Hepatocyte (in vitro differentiated cells): ENCODE measurements at regions not wholly inside any gene's neighbourhood (a gene's known extent, or its start where the extent isn't known, plus 50 kb on each side); places are given as distances from the start of the nearest gene placed in this dataset.

Experiments used
- DNase-seq: peaks from one replicate; pipeline ENCODE4 v3.0.0-alpha.2; 2016; ENCODE audit warnings: low spot score
- H2AFZ ChIP-seq: fragments of 200-600 bp; sonication (generic); 2 replicates; pipeline ENCODE4 v1.6.0; 2016; ENCODE audit warnings: antibody characterized with exemption, mild to moderate bottlenecking
- H3K27ac ChIP-seq: fragments of 200-600 bp; sonication (generic); 2 replicates; pipeline ENCODE4 v1.5.1; 2016; ENCODE audit warnings: mild to moderate bottlenecking
- H3K27me3 ChIP-seq: fragments of 200-600 bp; sonication (generic); 2 replicates; pipeline ENCODE4 v1.6.1; 2016
- H3K36me3 ChIP-seq: fragments of 200-600 bp; sonication (generic); replicated peaks from 2 replicates; pipeline ENCODE4 v1.5.1; 2016; ENCODE audit warnings: low read depth; ENCODE audit not compliant: insufficient read depth
- H3K4me1 ChIP-seq: fragments of 200-600 bp; sonication (generic); 2 replicates; pipeline ENCODE4 v1.5.1; 2016; ENCODE audit warnings: mild to moderate bottlenecking, moderate library complexity; ENCODE audit not compliant: insufficient read depth
- H3K4me2 ChIP-seq: fragments of 200-600 bp; sonication (generic); 2 replicates; pipeline ENCODE4 v1.6.0; 2016
- H3K4me3 ChIP-seq: fragments of 200-600 bp; sonication (generic); 2 replicates; pipeline ENCODE4 v1.5.1; 2016; ENCODE audit warnings: mild to moderate bottlenecking
- H3K79me2 ChIP-seq: fragments of 200-600 bp; sonication (generic); 2 replicates; pipeline ENCODE4 v1.6.0; 2017; ENCODE audit warnings: mild to moderate bottlenecking
- H3K9me2 ChIP-seq: fragments of 200-600 bp; sonication (generic); replicated peaks from 2 replicates; pipeline ENCODE4 v1.6.0; 2017; ENCODE audit warnings: mild to moderate bottlenecking; ENCODE audit not compliant: insufficient read depth
- H3K9me3 ChIP-seq: fragments of 200-600 bp; sonication (generic); 2 replicates; pipeline ENCODE4 v1.5.1; 2016; ENCODE audit warnings: low read depth, mild to moderate bottlenecking
- H4K20me1 ChIP-seq: fragments of 200-600 bp; sonication (generic); 2 replicates; pipeline ENCODE4 v1.6.0; 2016; ENCODE audit warnings: mild to moderate bottlenecking; ENCODE audit not compliant: insufficient read depth, poor library complexity, severe bottlenecking
- CTCF ChIP-seq: fragments of 200-600 bp; sonication (generic); IDR thresholded peaks from 2 replicates; pipeline ENCODE4 v1.5.1; 2016; ENCODE audit warnings: antibody characterized with exemption, mild to moderate bottlenecking; ENCODE audit not compliant: poor library complexity
- EZH2 ChIP-seq: fragments of 200-600 bp; sonication (generic); IDR thresholded peaks from 2 replicates; pipeline ENCODE4 v1.6.1; 2016; ENCODE audit warnings: antibody characterized with exemption, mild to moderate bottlenecking, borderline replicate concordance
- EZH2phosphoT487 ChIP-seq: fragments of 200-600 bp; sonication (generic); IDR thresholded peaks from one replicate; pipeline ENCODE4 v1.6.1; 2018; ENCODE audit warnings: antibody characterized with exemption, mild to moderate bottlenecking, low read depth, moderate library complexity; ENCODE audit not compliant: unreplicated experiment, severe bottlenecking
- WGBS: methylation state at CpG from one replicate; pipeline ENCODE4 v1.1.6; 2016; ENCODE audit warnings: low lambda C conversion rate; ENCODE audit errors: missing lambda C conversion rate; 5-methylcytosine and 5-hydroxymethylcytosine counted together

- no peak for DNase-seq
- no peak for TF ChIP-seq CTCF
- H3K79me2 ChIP-seq: no peaks in the 10 kb centered on the region
- no peak overlapping the region for H3K4me2 ChIP-seq
- no peaks in the 10 kb centered on the region for H4K20me1 ChIP-seq
- WGBS: 59% methylated on average over 4 of the region's 4 CpGs
- no peak overlapping the region for H3K4me3 ChIP-seq
- no peak overlapping the region for H2AFZ ChIP-seq
- H3K9me2 ChIP-seq: no peaks in the 10 kb centered on the region
- H3K27me3 ChIP-seq: no peaks in the 10 kb centered on the region
- H3K4me1 ChIP-seq: no peaks in the 10 kb centered on the region
- H3K27ac ChIP-seq: no peak overlapping the region
- no peaks in the 10 kb centered on the region for H3K36me3 ChIP-seq
- H3K9me3 ChIP-seq: no peaks in the 10 kb centered on the region
Observed at GRCh38 chr5:118736396-118736795, 252.0 kb downstream of the DTWD2 start.

GRCh38 chr5:118733394-118733793 lies 255.0 kb downstream of the DTWD2 start:
- H3K27ac ChIP-seq: no peak overlapping the region
- TF ChIP-seq EZH2phosphoT487: no peak
- TF ChIP-seq EZH2: no peak
- no peak for TF ChIP-seq CTCF
- 90% methylated on average over 3 of the region's 3 CpGs for WGBS
- H3K4me2 ChIP-seq: no peak overlapping the region
- no peak for DNase-seq
- no peaks in the 10 kb centered on the region for H3K36me3 ChIP-seq
- H3K9me3 ChIP-seq: no peaks in the 10 kb centered on the region
- no peaks in the 10 kb centered on the region for H3K79me2 ChIP-seq
- no peaks in the 10 kb centered on the region for H3K27me3 ChIP-seq
- no peaks in the 10 kb centered on the region for H3K4me1 ChIP-seq
- H4K20me1 ChIP-seq: no peaks in the 10 kb centered on the region
- H3K4me3 ChIP-seq: no peak overlapping the region
- H2AFZ ChIP-seq: no peak overlapping the region
- H3K9me2 ChIP-seq: no peaks in the 10 kb centered on the region

- H3K27me3 ChIP-seq: no peaks in the 10 kb centered on the region
- no peaks in the 10 kb centered on the region for H3K4me1 ChIP-seq
- TF ChIP-seq CTCF (no peak), EZH2 (no peak), EZH2phosphoT487 (no peak)
- no peaks in the 10 kb centered on the region for H3K36me3 ChIP-seq
- H3K9me2 ChIP-seq: no peaks in the 10 kb centered on the region
- H3K4me3 ChIP-seq: no peak overlapping the region
- no peak overlapping the region for H2AFZ ChIP-seq
- 82% methylated on average over 2 of the region's 2 CpGs for WGBS
- H3K27ac ChIP-seq: no peak overlapping the region
- no peaks in the 10 kb centered on the region for H3K79me2 ChIP-seq
- no peak overlapping the region for H3K4me2 ChIP-seq
- DNase-seq: no peak
- H3K9me3 ChIP-seq: no peaks in the 10 kb centered on the region
- H4K20me1 ChIP-seq: no peaks in the 10 kb centered on the region
Observed at GRCh38 chr5:118728191-118728590, 260.2 kb downstream of the DTWD2 start.

GRCh38 chr5:118726891-118727290 lies 261.5 kb downstream of the DTWD2 start:
- no peaks in the 10 kb centered on the region for H3K9me2 ChIP-seq
- WGBS: 78% methylated on average over 3 of the region's 3 CpGs
- no peaks in the 10 kb centered on the region for H3K27me3 ChIP-seq
- H2AFZ ChIP-seq: no peak overlapping the region
- no peak overlapping the region for H3K4me2 ChIP-seq
- no peak overlapping the region for H3K4me3 ChIP-seq
- H3K27ac ChIP-seq: no peak overlapping the region
- TF ChIP-seq EZH2phosphoT487 (no peak), EZH2 (no peak), CTCF (no peak)
- no peaks in the 10 kb centered on the region for H3K9me3 ChIP-seq
- H3K79me2 ChIP-seq: no peaks in the 10 kb centered on the region
- no peak for DNase-seq
- H3K4me1 ChIP-seq: no peaks in the 10 kb centered on the region
- H3K36me3 ChIP-seq: no peaks in the 10 kb centered on the region
- no peaks in the 10 kb centered on the region for H4K20me1 ChIP-seq
